ENCODE measurements at regions not wholly inside any gene's neighbourhood (a gene's known extent, or its start where the extent isn't known, plus 50 kb on each side); places are given as distances from the start of the nearest gene placed in this dataset.

GRCh38 chr10:129223363-129223762 is 243.7 kb upstream of the MGMT start:
- intact Hi-C loops (cut with micrococcal nuclease) = no loop called here

- intact Hi-C loops (cut with micrococcal nuclease) = no loop called here
Observed at GRCh38 chr10:129224065-129224464, 243.0 kb upstream of the MGMT start.

GRCh38 chr10:129231821-129232220 is 235.2 kb upstream of the MGMT start:
- intact Hi-C loops (cut with micrococcal nuclease) = no loop called here

- intact Hi-C loops (cut with micrococcal nuclease) = no loop called here
Observed at GRCh38 chr10:129233351-129234148, 233.5 kb upstream of the MGMT start.

- intact Hi-C loops (cut with micrococcal nuclease) = no loop called here
Observed at GRCh38 chr10:129236274-129236691, 230.8 kb upstream of the MGMT start.

- intact Hi-C loops (cut with micrococcal nuclease) = no loop called here
Observed at GRCh38 chr10:129241461-129241860, 225.6 kb upstream of the MGMT start.

- intact Hi-C loops (cut with micrococcal nuclease) = no loop called here
Observed at GRCh38 chr10:129244298-129244697, 222.7 kb upstream of the MGMT start.

- intact Hi-C loops (cut with micrococcal nuclease) = no loop called here
Observed at GRCh38 chr10:129244757-129245156, 222.3 kb upstream of the MGMT start.

GRCh38 chr10:129253161-129253864 is 213.7 kb upstream of the MGMT start:
- intact Hi-C loops (cut with micrococcal nuclease) = no loop called here

GRCh38 chr10:129253865-129254179 is 213.2 kb upstream of the MGMT start:
- intact Hi-C loops (cut with micrococcal nuclease) = no loop called here

GRCh38 chr10:129258283-129258923 is 208.6 kb upstream of the MGMT start:
- intact Hi-C loops (cut with micrococcal nuclease) = no loop called here

GRCh38 chr10:129259128-129259815 is 207.8 kb upstream of the MGMT start:
- intact Hi-C loops (cut with micrococcal nuclease) = no loop called here

GRCh38 chr10:129272176-129272575 is 194.9 kb upstream of the MGMT start:
- intact Hi-C loops (cut with micrococcal nuclease) = no loop called here

GRCh38 chr10:129272866-129273650 is 194.0 kb upstream of the MGMT start:
- intact Hi-C loops (cut with micrococcal nuclease) = no loop called here

GRCh38 chr10:129273860-129274259 is 193.2 kb upstream of the MGMT start:
- intact Hi-C loops (cut with micrococcal nuclease) = no loop called here

GRCh38 chr10:129274748-129275474 is 192.1 kb upstream of the MGMT start:
- intact Hi-C loops (cut with micrococcal nuclease) = no loop called here

GRCh38 chr10:129275886-129276285 is 191.2 kb upstream of the MGMT start:
- intact Hi-C loops (cut with micrococcal nuclease) = no loop called here

- intact Hi-C loops (cut with micrococcal nuclease) = no loop called here
Observed at GRCh38 chr10:129277084-129277483, 190.0 kb upstream of the MGMT start.

- intact Hi-C loops (cut with micrococcal nuclease) = no loop called here
Observed at GRCh38 chr10:129277841-129278240, 189.2 kb upstream of the MGMT start.

GRCh38 chr10:129278686-129279085 is 188.4 kb upstream of the MGMT start:
- intact Hi-C loops (cut with micrococcal nuclease) = no loop called here

Measured in T-helper 1 cell treated with Interleukin-12 subunit alpha and Interleukin-12 subunit beta and Interleukin-4 antibody, amounts not matched to agents 30 ng/mL and 1 ng/mL, for 36 hours (primary cell).